ENCODE measurements at regions not wholly inside any gene's neighbourhood (a gene's known extent, or its start where the extent isn't known, plus 50 kb on each side); places are given as distances from the start of the nearest gene placed in this dataset.

- no peak overlapping the region for H3K27ac ChIP-seq
- TF ChIP-seq CTCF (conservative IDR thresholded peaks at IDR 0.05), result no peak
Measured at GRCh38 chr18:62629031-62629430, 86.3 kb upstream of the PHLPP1 start.

- no peak overlapping the region for H3K27ac ChIP-seq
- TF ChIP-seq CTCF (conservative IDR thresholded peaks at IDR 0.05), result no peak
Measured at GRCh38 chr18:62631173-62631572, 84.2 kb upstream of the PHLPP1 start.

GRCh38 chr18:62632788-62633455 lies 82.4 kb upstream of the PHLPP1 start:
- H3K27ac ChIP-seq, result no peak overlapping the region
- no peak for TF ChIP-seq CTCF (conservative IDR thresholded peaks at IDR 0.05)

GRCh38 chr18:62634458-62634857 lies 80.9 kb upstream of the PHLPP1 start:
- TF ChIP-seq CTCF (conservative IDR thresholded peaks at IDR 0.05), result no peak
- no peak overlapping the region for H3K27ac ChIP-seq

GRCh38 chr18:62634979-62635630 lies 80.2 kb upstream of the PHLPP1 start:
- no peak overlapping the region for H3K27ac ChIP-seq

GRCh38 chr18:62637403-62637802 lies 77.9 kb upstream of the PHLPP1 start:
- no peak for TF ChIP-seq CTCF (conservative IDR thresholded peaks at IDR 0.05)
- H3K27ac ChIP-seq, result no peak overlapping the region

More at GRCh38 chr18:62634979-62635630, 80.2 kb upstream of the PHLPP1 start:
- TF ChIP-seq CTCF (conservative IDR thresholded peaks at IDR 0.05), result no peak

- TF ChIP-seq CTCF (conservative IDR thresholded peaks at IDR 0.05), result peak; percentile 76
- no peak overlapping the region for H3K27ac ChIP-seq
Measured at GRCh38 chr18:62637807-62638687, 77.3 kb upstream of the PHLPP1 start.

Data from VCaP (cell line).